Spinal cord (tissue), 10 donors: ENCODE measurements at regions not wholly inside any gene's neighbourhood (a gene's known extent, or its start where the extent isn't known, plus 50 kb on each side); places are given as distances from the start of the nearest gene placed in this dataset. TPM values are rescaled to one million over a fixed set of nuclear protein-coding genes. Genes with fewer than 3 reads are reported as not detected.
A peak's percentile ranks its signal among the peaks of the same experiment; 100 is the strongest.

ENCODE experiments used
- DNase-seq, 6 donors: peaks; one replicate each; pipeline versions ENCODE4 v3.0.0 to v3.0.0-alpha.2; 2013 to 2015; ENCODE audit warnings: low spot score in 6 of 6, low read depth in 4 of 6
- H3K27ac ChIP-seq: one replicate; pipeline ENCODE4 v1.5.1; 2013; ENCODE audit warnings: low read depth, low read length, control low read depth
- H3K27me3 ChIP-seq: one replicate; pipeline ENCODE4 v1.6.1; 2013; ENCODE audit warnings: low read length; ENCODE audit not compliant: control insufficient read depth, insufficient read depth
- H3K36me3 ChIP-seq: one replicate; pipeline ENCODE4 v1.6.1; 2013; ENCODE audit warnings: low read length; ENCODE audit not compliant: control insufficient read depth, insufficient read depth
- H3K4me1 ChIP-seq: one replicate; pipeline ENCODE4 v1.6.1; 2013; ENCODE audit warnings: low read length; ENCODE audit not compliant: control insufficient read depth, insufficient read depth
- H3K4me3 ChIP-seq: one replicate; pipeline ENCODE4 v1.5.1; 2013; ENCODE audit warnings: low read depth, low read length, control low read depth
- H3K9me3 ChIP-seq: one replicate; pipeline ENCODE4 v1.6.1; 2013; ENCODE audit warnings: low read length; ENCODE audit not compliant: control insufficient read depth, insufficient read depth
- WGBS: methylation state at CpG from one replicate; pipeline ENCODE4 v1.1.5; 2013; ENCODE audit warnings: missing lambda C conversion rate; ENCODE audit not compliant: insufficient coverage; 5-methylcytosine and 5-hydroxymethylcytosine counted together
- small RNA-seq: library from RNA; depleted of rRNA; stranded (forward); fragments of <200 nt; gene quantifications from one replicate; pipeline ENCODE3, GENCODE V24; 2014; ENCODE audit warnings: low replicate concordance
- donor health status: healthy.

DNA sequence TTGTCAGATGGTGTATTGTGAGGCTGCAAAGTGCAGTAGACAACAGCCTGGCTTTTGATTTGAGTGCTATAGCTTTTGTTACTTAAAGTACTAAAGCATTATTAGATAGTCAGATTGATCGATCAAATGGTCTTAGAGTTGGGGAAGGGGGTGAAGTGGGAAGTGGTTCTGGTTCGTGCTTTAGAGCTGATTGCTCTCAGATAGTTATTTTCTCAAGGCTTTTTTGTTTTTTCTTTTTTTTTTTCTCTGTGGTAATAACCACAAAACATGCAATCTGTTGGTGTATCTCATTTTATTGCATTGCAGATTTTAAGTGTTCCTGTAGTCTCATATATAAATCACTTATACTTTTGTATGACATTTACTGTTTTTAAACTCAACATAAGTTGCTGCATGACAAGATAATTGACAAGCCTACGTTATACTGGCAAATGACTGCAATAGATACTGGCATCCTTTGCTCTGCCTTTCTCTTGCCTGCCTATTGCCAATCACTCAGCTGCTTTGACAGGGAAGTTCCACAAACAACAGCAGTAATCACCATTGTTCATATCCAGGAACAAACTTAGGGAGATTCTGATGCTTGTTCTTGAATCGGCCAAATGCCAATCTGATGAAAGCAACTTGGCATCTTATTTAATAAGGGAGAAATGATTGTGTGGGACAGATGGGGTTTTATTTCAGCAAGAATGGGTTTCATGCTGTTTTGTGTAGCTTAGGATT lies 125.0 kb upstream of the B3GALT2 start:
- Histone ChIP-seq H3K27ac (no peak overlapping the region), H3K4me1 (no peaks in the 10 kb centered on the region), H3K27me3 (no peaks in the 10 kb centered on the region), H3K9me3 (no peaks in the 10 kb centered on the region), H3K4me3 (no peak overlapping the region), H3K36me3 (no peaks in the 10 kb centered on the region)
- peak in 2 of 6 donors; percentile 61 to 90 for DNase-seq
- WGBS = 45% methylated on average over 1 of the region's 4 CpGs

GRCh38 chr1:193310564-193310963 lies 124.2 kb upstream of the B3GALT2 start:
- H3K36me3 ChIP-seq = no peaks in the 10 kb centered on the region
- H3K27me3 ChIP-seq = no peaks in the 10 kb centered on the region
- peak in 1 of 6 donors; percentile 6 for DNase-seq
- no peak overlapping the region for H3K27ac ChIP-seq
- no peak overlapping the region for H3K4me3 ChIP-seq
- H3K4me1 ChIP-seq = no peaks in the 10 kb centered on the region
- 93% methylated on average over 2 of the region's 3 CpGs for WGBS
- H3K9me3 ChIP-seq = no peaks in the 10 kb centered on the region

GRCh38 chr1:193309936-193310475 lies 123.6 kb upstream of the B3GALT2 start:
- no peak for DNase-seq
- 100% methylated on average over 1 of the region's 1 CpG for WGBS
- H3K9me3 ChIP-seq = no peaks in the 10 kb centered on the region
- H3K4me1 ChIP-seq = no peaks in the 10 kb centered on the region
- no peaks in the 10 kb centered on the region for H3K27me3 ChIP-seq
- no peak overlapping the region for H3K4me3 ChIP-seq
- H3K27ac ChIP-seq = no peak overlapping the region
- H3K36me3 ChIP-seq = no peaks in the 10 kb centered on the region

GRCh38 chr1:193308438-193308837 lies 122.0 kb upstream of the B3GALT2 start:
- WGBS = 86% methylated on average over 1 of the region's 1 CpG
- no peaks in the 10 kb centered on the region for H3K27me3 ChIP-seq
- H3K27ac ChIP-seq = no peak overlapping the region

DNA sequence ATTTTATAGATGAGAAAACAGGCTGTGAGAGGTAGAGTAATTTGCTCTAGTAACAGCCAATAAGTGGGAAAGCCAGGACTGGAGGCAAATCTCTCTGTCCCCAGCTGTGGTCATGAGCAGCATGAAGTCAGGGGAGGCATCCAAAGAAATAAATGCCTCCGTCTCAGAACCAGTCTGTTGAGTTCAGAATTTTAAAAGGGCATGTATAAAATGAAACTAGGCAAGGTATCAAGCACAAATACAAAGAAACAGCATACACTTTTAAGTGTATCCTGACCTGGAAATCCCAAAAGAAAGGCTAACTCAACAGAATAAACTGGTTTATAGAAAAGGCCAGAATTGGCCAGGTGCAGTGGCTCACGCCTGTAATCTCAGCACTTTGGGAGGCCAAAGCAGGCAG lies 120.0 kb upstream of the B3GALT2 start:
- no peaks in the 10 kb centered on the region for H3K4me1 ChIP-seq
- no peaks in the 10 kb centered on the region for H3K36me3 ChIP-seq
- no peak overlapping the region for H3K27ac ChIP-seq
- 100% methylated on average over 1 of the region's 2 CpGs for WGBS
- DNase-seq = peak in 1 of 6 donors; percentile 31
- H3K9me3 ChIP-seq = peaks cover 2% of the 10 kb centered on the region
- H3K27me3 ChIP-seq = no peaks in the 10 kb centered on the region
- no peak overlapping the region for H3K4me3 ChIP-seq

More at GRCh38 chr1:193308438-193308837, 122.0 kb upstream of the B3GALT2 start:
- Histone ChIP-seq H3K9me3 (no peaks in the 10 kb centered on the region), H3K4me1 (no peaks in the 10 kb centered on the region), H3K4me3 (no peak overlapping the region), H3K36me3 (no peaks in the 10 kb centered on the region)
- no peak for DNase-seq

Small RNAs in the stretch of these regions (small RNA-seq; reads per million reads assigned to genes)
- not detected for gene RNU6-983P
